ENCODE measurements at regions not wholly inside any gene's neighbourhood (a gene's known extent, or its start where the extent isn't known, plus 50 kb on each side); places are given as distances from the start of the nearest gene placed in this dataset.
"Not testable (repeated sequence)": the region's sequence is repeated elsewhere in the genome, so short reads cannot be mapped to it uniquely, and the experiment has no call there.

DNA sequence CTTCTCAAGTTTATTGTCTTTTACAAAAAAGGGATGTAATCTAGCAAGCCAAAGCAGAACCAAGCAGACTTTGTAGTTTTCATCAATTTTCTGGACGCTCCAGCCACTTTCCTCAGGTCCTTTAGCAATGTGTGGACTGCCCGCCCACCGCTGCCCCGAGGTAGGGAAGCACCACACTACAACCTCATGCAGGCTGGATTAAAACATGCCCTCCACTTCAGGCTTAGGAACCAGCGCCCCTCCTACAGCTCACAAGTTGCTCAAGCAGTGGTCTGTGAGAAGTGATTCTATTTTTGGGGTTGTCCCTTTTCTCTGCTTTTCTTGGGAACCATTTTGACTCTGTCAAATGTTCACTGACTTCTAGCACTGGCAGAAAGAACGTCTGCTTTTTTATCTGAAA is 111.2 kb upstream of the OR4F16 start:
- TF ChIP-seq, protein P1, sequence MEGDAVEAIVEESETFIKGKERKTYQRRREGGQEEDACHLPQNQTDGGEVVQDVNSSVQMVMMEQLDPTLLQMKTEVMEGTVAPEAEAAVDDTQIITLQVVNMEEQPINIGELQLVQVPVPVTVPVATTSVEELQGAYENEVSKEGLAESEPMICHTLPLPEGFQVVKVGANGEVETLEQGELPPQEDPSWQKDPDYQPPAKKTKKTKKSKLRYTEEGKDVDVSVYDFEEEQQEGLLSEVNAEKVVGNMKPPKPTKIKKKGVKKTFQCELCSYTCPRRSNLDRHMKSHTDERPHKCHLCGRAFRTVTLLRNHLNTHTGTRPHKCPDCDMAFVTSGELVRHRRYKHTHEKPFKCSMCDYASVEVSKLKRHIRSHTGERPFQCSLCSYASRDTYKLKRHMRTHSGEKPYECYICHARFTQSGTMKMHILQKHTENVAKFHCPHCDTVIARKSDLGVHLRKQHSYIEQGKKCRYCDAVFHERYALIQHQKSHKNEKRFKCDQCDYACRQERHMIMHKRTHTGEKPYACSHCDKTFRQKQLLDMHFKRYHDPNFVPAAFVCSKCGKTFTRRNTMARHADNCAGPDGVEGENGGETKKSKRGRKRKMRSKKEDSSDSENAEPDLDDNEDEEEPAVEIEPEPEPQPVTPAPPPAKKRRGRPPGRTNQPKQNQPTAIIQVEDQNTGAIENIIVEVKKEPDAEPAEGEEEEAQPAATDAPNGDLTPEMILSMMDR (IDR thresholded peaks at IDR 0.05) = not testable (repeated sequence)
- TF ChIP-seq POLR2A (IDR thresholded peaks at IDR 0.05) = not testable (repeated sequence)

Measured in esophagus squamous epithelium (tissue), 4 donors.